Liver (tissue), 8 donors: ENCODE measurements at regions not wholly inside any gene's neighbourhood (a gene's known extent, or its start where the extent isn't known, plus 50 kb on each side); places are given as distances from the start of the nearest gene placed in this dataset.

Source experiments
- DNase-seq: peaks from one replicate; pipeline ENCODE4 v3.0.0-alpha.2; 2017; ENCODE audit warnings: low spot score
- H3K27ac ChIP-seq, 2 donors: one replicate each; pipeline ENCODE4 v1.7.0; 2013; ENCODE audit warnings: inconsistent platforms in 2 of 2, low read length in 2 of 2, control low read depth in 1 of 2, low read depth in 1 of 2, mild to moderate bottlenecking in 1 of 2
- H3K27me3 ChIP-seq, 4 donors: one replicate each; pipeline versions ENCODE4 v1.6.1 to v1.7.0; 2013; ENCODE audit warnings: low read length in 3 of 4, inconsistent platforms in 1 of 4, mild to moderate bottlenecking in 1 of 4, moderate library complexity in 1 of 4; ENCODE audit not compliant: control insufficient read depth in 4 of 4, insufficient read depth in 4 of 4
- H3K36me3 ChIP-seq, 4 donors: one replicate each; pipeline versions ENCODE4 v1.6.1 to v1.7.0; 2013; ENCODE audit warnings: low read length in 3 of 4, mild to moderate bottlenecking in 3 of 4, low read depth in 1 of 4, moderate library complexity in 1 of 4; ENCODE audit not compliant: control insufficient read depth in 4 of 4, insufficient read depth in 3 of 4
- H3K4me1 ChIP-seq, 4 donors: one replicate each; pipeline versions ENCODE4 v1.6.1 to v1.7.0; 2013; ENCODE audit warnings: low read length in 3 of 4, mild to moderate bottlenecking in 3 of 4, moderate library complexity in 1 of 4; ENCODE audit not compliant: control insufficient read depth in 4 of 4, insufficient read depth in 4 of 4
- H3K4me3 ChIP-seq, 3 donors: one replicate each; pipeline versions ENCODE4 v1.6.1 to v1.7.0; 2013; ENCODE audit warnings: low read length in 3 of 3, control low read depth in 1 of 3, low read depth in 1 of 3, mild to moderate bottlenecking in 1 of 3
- H3K9ac ChIP-seq, 2 donors: one replicate each; pipeline ENCODE4 v1.7.0; 2013; ENCODE audit warnings: low read length in 2 of 2, mild to moderate bottlenecking in 2 of 2, moderate library complexity in 2 of 2, control low read depth in 1 of 2, low read depth in 1 of 2
- H3K9me3 ChIP-seq, 4 donors: one replicate each; pipeline versions ENCODE4 v1.6.1 to v1.7.0; 2013; ENCODE audit warnings: low read length in 3 of 4; ENCODE audit not compliant: control insufficient read depth in 4 of 4
- EGR1 ChIP-seq, 2 donors: IDR thresholded peaks; 2 replicates each; pipeline ENCODE4 v1.6.1; 2016 to 2018; ENCODE audit warnings: antibody characterized with exemption in 2 of 2, low read depth in 2 of 2
- FOXA1 ChIP-seq: IDR thresholded peaks from 2 replicates; pipeline ENCODE4 v1.6.1; 2016; ENCODE audit warnings: antibody characterized with exemption
- FOXA2 ChIP-seq: IDR thresholded peaks from 2 replicates; pipeline ENCODE4 v1.6.1; 2016; ENCODE audit warnings: antibody characterized with exemption
- GABPA ChIP-seq, 2 donors: IDR thresholded peaks in 1 of 2; conservative IDR thresholded peaks in 1 of 2; 2 replicates each; pipeline ENCODE4 v1.6.1; 2016; ENCODE audit warnings: antibody characterized with exemption in 2 of 2, mild to moderate bottlenecking in 1 of 2, moderate library complexity in 1 of 2
- HNF4A ChIP-seq, 2 donors: conservative IDR thresholded peaks; 2 replicates each; pipeline ENCODE4 v1.6.1; 2016; ENCODE audit warnings: antibody characterized with exemption in 2 of 2, mild to moderate bottlenecking in 2 of 2
- HNF4G ChIP-seq: IDR thresholded peaks from 2 replicates; pipeline ENCODE4 v1.6.1; 2016; ENCODE audit warnings: antibody characterized with exemption
- JUND ChIP-seq, 2 donors: IDR thresholded peaks; 2 replicates each; pipeline ENCODE4 v1.6.1; 2016; ENCODE audit warnings: antibody characterized with exemption in 2 of 2
- RAD21 ChIP-seq, 2 donors: IDR thresholded peaks; 2 replicates each; pipeline ENCODE4 v1.6.1; 2016; ENCODE audit warnings: antibody characterized with exemption in 2 of 2, mild to moderate bottlenecking in 2 of 2
- RXRA ChIP-seq, 2 donors: IDR thresholded peaks; 2 replicates each; pipeline ENCODE4 v1.6.1; 2017 to 2018; ENCODE audit warnings: antibody characterized with exemption in 2 of 2, mild to moderate bottlenecking in 1 of 2
- TAF1 ChIP-seq: conservative IDR thresholded peaks from 2 replicates; pipeline ENCODE4 v1.6.1; 2016; ENCODE audit warnings: antibody characterized with exemption, mild to moderate bottlenecking
- YY1 ChIP-seq: IDR thresholded peaks from 2 replicates; pipeline ENCODE4 v1.6.1; 2016; ENCODE audit warnings: antibody characterized with exemption, mild to moderate bottlenecking
- WGBS: extraction: QIAGEN DNeasy Blood & Tissue Kit; methylation state at CpG from one replicate; pipeline ENCODE4 v1.1.7; 2013; 5-methylcytosine and 5-hydroxymethylcytosine counted together
- TF ChIP-seq, protein P1 (sequence below): IDR thresholded peaks from 2 replicates; pipeline ENCODE4 v1.6.1; 2016; ENCODE audit warnings: antibody characterized with exemption
- TF ChIP-seq, protein P2 (sequence below): fragments of 150-350 bp; IDR thresholded peaks from 2 replicates; pipeline ENCODE4 v1.5.1; 2017; ENCODE audit warnings: improper control_type of control experiment, low read depth, low read length; ENCODE audit not compliant: missing input control
- TF ChIP-seq, protein P3 (sequence below): IDR thresholded peaks from 2 replicates; pipeline ENCODE4 v1.6.1; 2016; ENCODE audit warnings: antibody characterized with exemption
- TF ChIP-seq, protein P4 (sequence below): IDR thresholded peaks from 2 replicates; pipeline ENCODE4 v1.6.1; 2016; ENCODE audit warnings: antibody characterized with exemption
- donor health status: healthy.
- donor health status: healthy.
- donor health status: healthy.
- donor health status: healthy.
- donor health status: healthy.

DNA sequence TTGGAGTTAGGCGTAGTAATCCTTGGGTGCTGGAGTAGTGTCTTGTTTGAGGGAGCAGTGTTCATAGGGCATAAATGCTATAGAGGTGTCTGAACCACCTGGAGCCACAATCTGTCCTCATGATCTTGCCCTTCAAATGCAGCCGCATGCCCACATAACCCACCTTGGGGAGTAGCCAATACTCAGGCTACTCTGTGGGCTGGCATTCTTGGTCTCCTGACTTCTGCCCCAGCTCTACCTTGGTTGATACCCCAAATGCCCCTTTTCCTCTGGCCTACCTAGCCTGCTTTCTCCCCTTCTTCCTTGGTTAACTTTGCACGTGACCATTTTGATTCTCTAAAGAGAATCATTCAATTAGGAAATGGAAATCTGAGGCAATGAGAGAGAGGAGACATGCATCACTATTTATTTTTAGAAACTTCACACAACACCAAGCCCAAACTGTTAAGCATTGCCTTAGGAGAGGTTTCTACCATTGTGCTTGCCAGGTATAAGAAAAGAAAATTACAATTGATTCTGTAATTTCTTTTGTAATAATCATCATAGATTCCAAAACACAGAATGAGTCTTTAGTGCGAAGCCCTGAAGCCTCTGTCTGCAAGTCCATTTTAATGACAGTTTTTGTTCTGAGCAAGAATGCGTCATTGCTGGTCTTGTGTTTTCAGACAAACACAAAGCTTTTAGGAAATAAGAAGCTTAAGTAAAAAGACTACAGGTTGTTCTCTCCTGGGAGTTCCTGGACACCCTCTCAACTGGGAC is 135.2 kb downstream of the C9orf152 start:
- Histone ChIP-seq H3K27ac (no peak overlapping the region), H3K4me1 (no peaks in the 10 kb centered on the region)

DNA sequence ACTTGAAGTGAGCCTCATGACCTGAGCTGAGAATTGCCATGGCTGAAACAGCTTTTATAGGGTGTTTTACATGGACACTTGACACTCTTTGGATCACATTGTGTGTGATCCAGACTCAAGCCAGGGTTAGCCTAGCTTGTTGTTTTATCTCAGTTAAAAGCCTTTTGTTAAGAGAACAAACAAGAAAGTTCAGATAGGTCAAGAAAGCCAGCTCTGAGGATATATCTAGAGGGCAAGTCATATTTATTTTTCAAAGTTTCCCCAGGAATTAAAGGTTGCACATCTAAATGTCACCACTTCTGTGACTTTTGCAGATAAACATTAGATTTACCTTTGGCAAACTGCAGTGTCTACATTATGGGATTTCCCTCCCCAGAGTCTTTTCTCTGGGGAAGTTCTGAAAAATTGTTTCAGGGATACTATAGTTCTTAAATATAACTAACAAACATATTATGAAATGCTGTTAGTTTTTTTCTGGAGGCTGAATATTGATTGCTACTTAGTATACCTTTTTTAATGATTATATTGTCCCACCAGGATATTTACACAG is 134.5 kb downstream of the C9orf152 start:
- TF ChIP-seq, protein P1, sequence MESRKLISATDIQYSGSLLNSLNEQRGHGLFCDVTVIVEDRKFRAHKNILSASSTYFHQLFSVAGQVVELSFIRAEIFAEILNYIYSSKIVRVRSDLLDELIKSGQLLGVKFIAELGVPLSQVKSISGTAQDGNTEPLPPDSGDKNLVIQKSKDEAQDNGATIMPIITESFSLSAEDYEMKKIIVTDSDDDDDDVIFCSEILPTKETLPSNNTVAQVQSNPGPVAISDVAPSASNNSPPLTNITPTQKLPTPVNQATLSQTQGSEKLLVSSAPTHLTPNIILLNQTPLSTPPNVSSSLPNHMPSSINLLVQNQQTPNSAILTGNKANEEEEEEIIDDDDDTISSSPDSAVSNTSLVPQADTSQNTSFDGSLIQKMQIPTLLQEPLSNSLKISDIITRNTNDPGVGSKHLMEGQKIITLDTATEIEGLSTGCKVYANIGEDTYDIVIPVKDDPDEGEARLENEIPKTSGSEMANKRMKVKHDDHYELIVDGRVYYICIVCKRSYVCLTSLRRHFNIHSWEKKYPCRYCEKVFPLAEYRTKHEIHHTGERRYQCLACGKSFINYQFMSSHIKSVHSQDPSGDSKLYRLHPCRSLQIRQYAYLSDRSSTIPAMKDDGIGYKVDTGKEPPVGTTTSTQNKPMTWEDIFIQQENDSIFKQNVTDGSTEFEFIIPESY, result no peak
- TF ChIP-seq HNF4G (no peak), FOXA2 (no peak), TAF1 (no peak), EGR1 (IDR thresholded peaks at IDR 0.05; ENCODE audit: low read depth in 2 of 2) (no peak), GABPA (IDR thresholded peaks at IDR 0.05 in 1 of 2, conservative IDR thresholded peaks at IDR 0.05 in 1 of 2) (no peak), HNF4A (conservative IDR thresholded peaks at IDR 0.05) (no peak), RXRA (IDR thresholded peaks at IDR 0.05) (no peak), FOXA1 (no peak), RAD21 (IDR thresholded peaks at IDR 0.05) (no peak), JUND (IDR thresholded peaks at IDR 0.05) (no peak)
- TF ChIP-seq, protein P2, sequence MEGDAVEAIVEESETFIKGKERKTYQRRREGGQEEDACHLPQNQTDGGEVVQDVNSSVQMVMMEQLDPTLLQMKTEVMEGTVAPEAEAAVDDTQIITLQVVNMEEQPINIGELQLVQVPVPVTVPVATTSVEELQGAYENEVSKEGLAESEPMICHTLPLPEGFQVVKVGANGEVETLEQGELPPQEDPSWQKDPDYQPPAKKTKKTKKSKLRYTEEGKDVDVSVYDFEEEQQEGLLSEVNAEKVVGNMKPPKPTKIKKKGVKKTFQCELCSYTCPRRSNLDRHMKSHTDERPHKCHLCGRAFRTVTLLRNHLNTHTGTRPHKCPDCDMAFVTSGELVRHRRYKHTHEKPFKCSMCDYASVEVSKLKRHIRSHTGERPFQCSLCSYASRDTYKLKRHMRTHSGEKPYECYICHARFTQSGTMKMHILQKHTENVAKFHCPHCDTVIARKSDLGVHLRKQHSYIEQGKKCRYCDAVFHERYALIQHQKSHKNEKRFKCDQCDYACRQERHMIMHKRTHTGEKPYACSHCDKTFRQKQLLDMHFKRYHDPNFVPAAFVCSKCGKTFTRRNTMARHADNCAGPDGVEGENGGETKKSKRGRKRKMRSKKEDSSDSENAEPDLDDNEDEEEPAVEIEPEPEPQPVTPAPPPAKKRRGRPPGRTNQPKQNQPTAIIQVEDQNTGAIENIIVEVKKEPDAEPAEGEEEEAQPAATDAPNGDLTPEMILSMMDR, result no peak
- no peak overlapping the region for H3K9ac ChIP-seq
- H3K9me3 ChIP-seq, result no peaks in the 10 kb centered on the region
- no peaks in the 10 kb centered on the region for H3K27me3 ChIP-seq
- H3K36me3 ChIP-seq, result no peaks in the 10 kb centered on the region
- no peak for DNase-seq
- H3K4me1 ChIP-seq, result peaks cover 0 to 2% (median 1%) of the 10 kb centered on the region in 4 donors
- no peak overlapping the region for H3K4me3 ChIP-seq
- H3K27ac ChIP-seq, result no peak overlapping the region

More for the DNA sequence above, 135.2 kb downstream of the C9orf152 start:
- DNase-seq, result no peak
- Histone ChIP-seq H3K9ac (no peak overlapping the region), H3K36me3 (no peaks in the 10 kb centered on the region), H3K9me3 (no peaks in the 10 kb centered on the region), H3K4me3 (no peak overlapping the region), H3K27me3 (no peaks in the 10 kb centered on the region)
- TF ChIP-seq YY1 (no peak), HNF4G (no peak)
- TF ChIP-seq, protein P2, result no peak
- TF ChIP-seq, protein P3, sequence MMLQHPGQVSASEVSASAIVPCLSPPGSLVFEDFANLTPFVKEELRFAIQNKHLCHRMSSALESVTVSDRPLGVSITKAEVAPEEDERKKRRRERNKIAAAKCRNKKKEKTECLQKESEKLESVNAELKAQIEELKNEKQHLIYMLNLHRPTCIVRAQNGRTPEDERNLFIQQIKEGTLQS, result no peak
- TF ChIP-seq, protein P4, sequence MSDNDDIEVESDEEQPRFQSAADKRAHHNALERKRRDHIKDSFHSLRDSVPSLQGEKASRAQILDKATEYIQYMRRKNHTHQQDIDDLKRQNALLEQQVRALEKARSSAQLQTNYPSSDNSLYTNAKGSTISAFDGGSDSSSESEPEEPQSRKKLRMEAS, result no peak
- TF ChIP-seq, protein P1, result no peak
- WGBS, result 92% methylated on average over 5 of the region's 5 CpGs
